DMS114 treated with DMSO at 0.1 percent for 48 hours (cell line): ENCODE measurements at regions not wholly inside any gene's neighbourhood (a gene's known extent, or its start where the extent isn't known, plus 50 kb on each side); places are given as distances from the start of the nearest gene placed in this dataset.
"Not testable (repeated sequence)": the region's sequence is repeated elsewhere in the genome, so short reads cannot be mapped to it uniquely, and the experiment has no call there.

ENCODE experiments used
- DNase-seq: peaks from one replicate; lab custom pipeline; 2025; ENCODE audit not compliant: unreplicated experiment; lab: John Stamatoyannopoulos, UW

DNA sequence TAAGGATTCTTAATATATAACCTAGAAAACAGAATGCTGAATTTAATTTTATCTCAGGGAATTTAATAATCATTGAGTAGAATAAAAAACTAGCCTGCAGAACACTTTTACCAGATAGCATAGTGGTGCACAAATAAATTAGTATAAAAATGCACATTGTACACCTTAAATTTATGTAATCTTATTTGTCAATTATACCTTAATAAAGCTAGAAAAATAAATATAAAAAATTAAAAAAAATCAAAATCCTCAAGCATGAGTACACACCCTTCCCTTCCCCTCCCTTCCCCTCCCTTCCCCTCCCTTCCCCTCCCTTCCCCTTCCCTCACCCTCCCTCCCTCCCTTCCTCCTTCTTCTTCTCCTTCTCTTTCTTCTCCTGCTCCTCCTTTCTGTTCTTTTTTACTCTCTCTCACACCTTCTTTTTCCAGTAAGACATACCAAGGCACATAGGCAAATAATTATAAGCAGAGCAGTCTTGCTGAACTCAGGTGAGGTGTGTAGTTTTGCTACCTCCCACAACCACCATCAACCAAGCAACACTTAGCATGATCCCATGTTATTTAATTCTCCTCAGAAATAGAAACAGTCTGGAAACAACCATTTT, 1395.0 kb downstream of the ZPLD1 start:
- no peak for DNase-seq

DNA sequence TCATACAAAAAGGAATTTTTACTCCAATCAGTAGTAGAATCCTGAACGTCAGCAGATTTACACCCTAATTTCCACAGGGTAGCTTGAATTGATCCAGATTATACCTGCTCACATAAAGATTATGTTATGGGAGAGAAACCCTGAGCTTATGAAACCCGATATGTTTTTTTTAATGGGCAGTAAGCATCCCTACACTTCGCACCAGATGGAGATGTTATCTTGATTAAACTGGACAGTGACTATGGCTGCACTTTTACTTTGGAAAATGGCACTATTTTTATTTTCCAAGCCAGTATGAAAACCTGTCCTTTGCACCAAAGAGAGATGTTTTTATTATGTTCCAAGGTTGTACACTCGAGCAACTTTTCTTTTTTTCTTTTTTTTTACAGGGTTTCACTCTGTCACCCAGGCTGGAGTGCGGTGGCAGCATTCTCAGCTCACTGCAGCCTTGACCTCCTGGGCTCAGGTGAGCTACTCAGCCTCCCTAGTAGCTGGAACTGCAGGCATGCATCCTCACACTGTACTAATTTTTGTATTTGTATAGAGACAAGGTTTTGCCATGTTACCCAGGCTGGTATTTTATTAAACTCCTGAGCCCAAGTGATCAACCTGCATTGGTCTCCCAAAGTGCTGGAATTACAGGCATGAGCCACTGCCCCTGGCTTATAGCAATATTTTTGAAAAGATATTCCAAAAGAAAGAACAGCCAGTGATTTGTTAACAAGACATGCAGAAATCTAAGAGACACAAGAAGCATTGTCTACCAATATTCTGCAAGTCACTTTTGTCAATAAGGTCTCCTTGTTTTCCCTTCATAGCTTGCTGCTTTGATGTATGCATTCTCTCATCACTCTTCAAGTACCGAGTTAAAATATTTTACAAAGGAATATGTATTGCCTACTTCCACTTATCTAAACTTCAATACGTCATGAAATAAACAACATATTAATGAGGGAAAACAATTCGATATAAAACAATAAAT, 1412.6 kb downstream of the ZPLD1 start:
- DNase-seq = no peak

DNA sequence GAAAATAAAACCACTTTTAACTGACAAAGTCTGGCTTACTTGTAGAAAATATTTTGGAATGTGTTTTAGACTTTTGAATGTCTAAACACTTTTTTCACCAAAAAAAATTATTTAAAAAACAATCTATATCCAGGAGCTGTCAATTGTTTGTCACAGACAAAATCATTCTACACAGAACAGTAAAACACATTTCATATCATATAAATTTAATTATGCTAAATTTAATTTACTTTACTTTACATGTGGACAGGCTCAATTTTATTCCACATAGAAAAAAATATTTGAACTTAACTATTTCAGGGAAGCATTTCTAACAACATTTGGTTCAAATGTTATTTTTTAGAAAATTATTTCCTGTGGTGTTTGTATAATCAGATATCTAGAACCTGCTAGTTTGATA, 1417.0 kb downstream of the ZPLD1 start:
- no peak for DNase-seq

DNA sequence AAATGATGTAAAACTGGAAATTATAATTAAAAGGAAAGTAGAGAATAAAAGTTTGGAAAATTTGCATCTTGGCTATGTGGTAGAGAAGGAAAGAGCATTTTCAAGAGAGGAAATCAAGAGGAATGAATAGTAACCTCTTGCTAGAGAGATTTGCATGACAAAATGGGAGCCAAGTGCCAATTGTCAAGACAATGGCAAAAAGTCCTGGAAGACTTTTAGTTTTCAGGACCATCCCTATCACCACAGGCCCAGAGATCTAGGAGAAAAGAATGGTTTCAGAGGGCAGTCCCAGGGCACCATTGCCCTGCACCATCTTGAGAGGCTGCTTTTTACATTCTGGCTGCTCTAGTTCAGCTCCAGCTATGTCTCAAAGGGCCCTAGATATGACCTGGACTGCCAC, 1427.6 kb downstream of the ZPLD1 start:
- DNase-seq = no peak

DNA sequence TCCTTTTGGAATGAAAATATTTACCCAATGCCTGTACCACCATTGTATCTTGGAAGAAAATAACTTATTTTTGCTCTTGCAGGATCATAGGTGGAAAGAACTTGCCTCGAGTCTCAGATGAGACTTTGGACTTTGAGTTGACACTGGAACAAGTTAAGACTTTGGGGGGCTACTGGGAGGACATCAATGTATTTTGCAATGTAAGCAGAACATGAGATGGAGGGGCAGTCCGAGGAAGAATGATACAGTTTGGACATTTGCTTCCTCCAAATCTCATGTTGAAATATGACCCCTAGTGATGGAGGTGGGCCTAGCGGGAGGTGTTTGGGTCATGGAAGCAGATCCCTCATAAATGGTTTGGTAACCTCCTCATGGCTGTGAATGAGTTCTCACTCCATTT, 1428.6 kb downstream of the ZPLD1 start:
- no peak for DNase-seq

DNA sequence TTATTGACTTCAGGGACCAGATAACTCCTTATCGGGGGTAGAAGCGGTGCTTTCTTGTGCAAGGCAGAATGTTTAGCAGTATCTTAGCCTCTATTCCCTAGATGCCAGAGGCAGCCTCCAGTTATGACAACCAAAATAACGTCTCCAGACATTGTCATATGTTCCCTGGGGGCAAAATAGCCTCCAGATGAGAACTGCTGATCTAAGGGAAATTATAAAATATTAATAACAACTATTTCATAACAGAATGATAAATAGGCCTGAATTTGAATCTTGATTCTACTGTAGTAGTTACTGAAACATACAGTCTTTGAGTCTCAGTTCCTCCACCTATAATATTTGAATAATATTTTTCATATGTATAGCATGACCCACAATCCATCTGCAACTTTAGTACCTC, 1431.3 kb downstream of the ZPLD1 start:
- no peak for DNase-seq

DNA sequence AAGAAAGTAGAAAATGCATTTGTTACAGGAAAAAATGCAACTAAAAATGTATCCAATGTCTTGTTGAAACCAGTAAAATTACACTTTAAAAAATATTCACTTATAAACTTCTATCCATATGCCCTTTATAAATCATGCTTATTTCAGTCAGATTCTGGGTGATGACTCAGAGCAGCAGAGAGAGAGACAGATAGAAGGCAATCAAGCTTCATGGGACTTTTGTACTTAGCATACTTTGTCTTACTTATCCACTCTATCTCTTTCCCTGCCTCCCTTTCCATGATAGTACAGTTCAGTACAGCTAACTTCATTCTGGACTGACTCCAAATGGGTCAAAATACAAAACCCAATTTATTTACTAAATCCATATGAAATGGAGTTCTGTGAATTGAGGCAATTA, 1438.2 kb downstream of the ZPLD1 start:
- no peak for DNase-seq

DNA sequence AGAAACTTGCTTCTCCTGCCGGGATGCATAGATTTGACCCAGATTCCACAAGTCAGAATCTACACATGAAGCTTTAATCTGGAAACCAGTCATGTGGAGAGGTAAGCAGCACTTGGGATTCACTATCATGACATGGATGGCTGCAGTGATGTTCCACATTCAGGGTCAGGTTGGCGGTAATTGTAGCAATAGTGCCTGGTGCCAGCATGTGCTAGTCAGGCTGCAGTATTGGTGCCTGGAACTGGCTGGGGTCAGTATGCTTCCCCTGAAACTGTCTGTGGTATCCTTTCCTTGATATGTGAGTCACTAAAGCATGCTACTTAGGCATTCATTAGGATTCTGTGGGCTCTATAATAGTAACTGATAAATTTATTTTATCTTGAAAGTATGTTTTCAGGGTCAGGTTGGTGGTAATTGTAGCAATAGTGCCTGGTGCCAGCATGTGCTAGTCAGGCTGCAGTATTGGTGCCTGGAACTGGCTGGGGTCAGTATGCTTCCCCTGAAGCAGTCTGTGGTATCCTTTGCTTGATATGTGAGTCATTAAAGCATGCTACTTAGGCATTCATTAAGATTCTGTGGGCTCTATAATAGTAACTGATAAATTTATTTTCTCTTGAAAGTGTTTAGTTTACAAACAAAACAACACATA, 1439.2 kb downstream of the ZPLD1 start:
- no peak for DNase-seq

DNA sequence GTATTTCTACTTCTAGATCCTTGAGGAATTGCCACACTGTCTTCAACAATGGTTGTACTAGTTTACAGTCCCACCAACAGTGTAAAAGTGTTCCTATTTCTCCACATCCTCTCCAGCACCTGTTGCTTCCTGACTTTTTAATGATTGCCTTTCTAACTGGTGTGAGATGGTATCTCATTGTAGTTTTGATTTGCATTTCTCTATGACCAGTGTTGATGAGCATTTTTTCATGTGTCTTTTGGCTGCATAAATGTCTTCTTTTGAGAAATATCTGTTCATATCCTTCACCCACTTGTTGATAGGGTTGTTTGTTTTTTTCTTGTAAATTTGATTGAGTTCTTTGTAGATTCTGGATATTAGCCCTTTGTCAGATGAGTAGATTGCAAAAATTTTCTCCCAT, 1447.0 kb downstream of the ZPLD1 start:
- not testable (repeated sequence) for DNase-seq

DNA sequence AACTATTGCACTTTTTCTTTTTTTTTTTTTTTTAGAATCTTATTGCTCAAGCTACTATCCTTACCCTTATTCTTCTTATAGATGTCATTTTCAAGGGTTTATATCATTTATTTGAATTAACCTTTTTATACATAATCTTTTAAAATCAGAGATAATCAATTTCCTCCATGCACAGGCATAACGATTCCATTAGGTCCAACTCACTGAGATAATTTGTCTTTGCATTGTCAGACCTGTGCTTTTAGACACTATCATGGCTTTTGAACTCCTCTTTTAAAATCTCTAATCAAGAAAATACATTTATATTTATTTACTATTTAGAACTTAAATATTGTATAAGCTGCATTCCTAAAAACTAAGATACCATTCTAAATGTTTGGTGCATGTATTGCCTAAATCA, 1454.9 kb downstream of the ZPLD1 start:
- DNase-seq = no peak

DNA sequence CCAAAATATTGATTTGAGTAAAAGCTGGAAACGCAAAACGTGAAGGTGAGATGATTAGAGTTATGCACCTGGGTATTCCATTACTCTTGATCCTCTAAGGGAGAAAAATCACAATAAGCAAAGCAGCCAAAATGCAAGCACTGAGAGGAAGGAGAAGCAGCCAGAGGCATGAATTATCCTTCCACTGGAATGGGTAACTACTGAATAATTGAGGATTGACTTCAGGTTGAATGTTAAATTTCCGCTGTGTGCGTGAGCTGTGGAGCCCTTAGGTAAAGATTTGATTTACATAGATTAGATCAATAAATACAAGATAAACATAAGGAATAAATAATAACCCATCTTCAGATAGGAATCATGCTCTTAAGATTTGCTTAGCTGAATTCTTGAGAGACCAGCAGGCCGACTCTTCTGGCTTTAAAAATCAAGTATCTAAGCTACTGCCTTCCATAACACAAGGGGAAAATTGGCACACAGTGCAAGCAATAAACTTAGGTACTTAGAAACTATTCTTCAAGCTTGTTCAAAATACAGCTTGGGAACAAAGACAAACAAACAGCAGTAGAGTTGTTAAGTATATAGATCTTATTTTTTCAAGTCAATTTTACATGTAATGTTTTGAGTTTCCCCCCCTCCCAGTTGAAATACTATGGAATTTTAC, 1459.5 kb downstream of the ZPLD1 start:
- DNase-seq = no peak

DNA sequence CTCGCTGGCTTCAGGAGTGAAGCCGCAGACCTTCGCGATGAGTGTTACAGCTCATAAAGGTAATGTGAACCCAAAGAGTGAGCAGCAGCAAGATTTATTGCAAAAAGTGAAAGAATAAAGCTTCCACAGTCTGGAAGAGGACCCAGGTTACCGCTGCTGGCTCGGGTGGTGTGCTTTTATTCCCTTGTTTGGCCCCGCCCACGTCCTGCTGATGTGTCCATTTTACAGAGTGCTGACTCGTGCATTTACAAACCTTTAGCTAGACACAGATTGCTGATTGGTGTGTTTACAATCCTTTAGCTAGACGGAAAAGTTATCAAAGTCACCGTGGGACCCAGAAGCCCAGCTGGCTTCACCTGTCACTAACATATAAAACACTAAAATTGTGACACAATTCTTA, 1464.5 kb downstream of the ZPLD1 start:
- DNase-seq = no peak

DNA sequence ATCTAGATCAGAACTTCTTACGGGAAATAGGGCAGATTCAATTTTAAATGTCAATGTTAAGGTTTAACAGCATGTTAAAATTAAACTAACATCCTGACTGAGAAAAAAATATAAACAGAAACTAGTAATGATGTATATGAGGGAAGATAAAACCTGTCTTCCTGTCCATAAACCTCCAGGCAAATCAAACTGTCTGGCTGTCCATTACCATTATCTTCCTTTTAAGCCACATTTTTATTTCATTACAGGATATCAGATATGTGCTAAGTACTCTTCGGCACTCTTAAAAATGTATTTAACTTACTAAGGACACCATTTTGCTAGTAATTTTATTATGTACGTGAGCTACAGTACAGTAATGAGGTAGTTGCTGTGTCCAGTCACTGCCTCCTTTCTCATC, 1461.7 kb upstream of the ALCAM start:
- DNase-seq = no peak

DNA sequence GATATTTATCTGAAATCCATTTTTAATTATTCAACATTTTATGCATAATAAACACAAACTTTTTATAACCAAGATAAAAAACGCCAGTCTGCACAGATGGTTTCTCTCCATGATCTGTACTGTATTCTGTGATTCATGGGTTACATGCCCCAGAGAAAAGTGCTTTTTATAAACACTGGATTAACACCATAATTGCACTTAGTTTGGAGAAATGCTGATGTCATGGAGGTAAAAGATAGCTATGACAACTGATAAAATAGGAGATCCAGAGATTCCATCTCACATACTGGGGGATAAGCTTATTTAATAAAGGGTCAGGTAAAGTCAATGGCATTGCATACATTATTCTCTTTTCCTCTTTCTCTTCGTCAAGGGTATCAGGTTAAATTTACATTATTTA, 1460.4 kb upstream of the ALCAM start:
- no peak for DNase-seq

DNA sequence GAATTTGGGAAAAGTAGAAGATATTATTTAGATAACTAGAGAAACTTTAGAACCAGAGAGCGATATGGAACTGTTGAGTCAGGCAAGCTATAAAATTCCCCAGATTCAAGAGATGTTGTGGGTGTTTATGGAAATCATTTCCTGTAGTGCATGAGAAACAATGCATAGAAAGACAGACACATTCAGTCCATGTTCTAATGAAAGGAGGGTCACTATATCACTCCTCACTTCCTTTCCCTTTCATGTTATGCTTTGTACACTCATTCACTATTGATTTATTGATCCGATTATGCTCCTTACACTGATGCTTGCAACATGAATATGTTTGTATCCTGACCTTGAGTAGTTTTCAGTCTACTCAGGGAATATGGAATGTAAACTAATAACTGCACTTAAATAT, 1459.9 kb upstream of the ALCAM start:
- DNase-seq = no peak

DNA sequence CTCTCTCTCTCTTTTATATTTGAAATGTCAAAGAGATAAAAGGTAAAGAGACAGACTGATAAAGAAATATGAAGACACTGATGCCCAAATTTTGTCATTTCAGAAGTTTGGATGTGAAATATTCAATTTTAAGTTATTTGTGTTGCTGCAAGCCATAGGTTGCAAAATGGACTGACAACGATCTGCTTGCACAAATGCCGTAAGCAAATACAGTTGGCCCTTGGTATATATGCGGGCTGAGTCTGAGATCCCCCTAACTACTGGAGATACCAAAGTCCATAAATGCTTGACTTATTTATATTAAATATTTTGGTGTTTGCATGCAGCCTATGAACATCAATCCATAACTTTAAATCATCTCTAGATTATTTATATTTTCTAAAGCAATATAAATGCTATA, 1459.1 kb upstream of the ALCAM start:
- no peak for DNase-seq

DNA sequence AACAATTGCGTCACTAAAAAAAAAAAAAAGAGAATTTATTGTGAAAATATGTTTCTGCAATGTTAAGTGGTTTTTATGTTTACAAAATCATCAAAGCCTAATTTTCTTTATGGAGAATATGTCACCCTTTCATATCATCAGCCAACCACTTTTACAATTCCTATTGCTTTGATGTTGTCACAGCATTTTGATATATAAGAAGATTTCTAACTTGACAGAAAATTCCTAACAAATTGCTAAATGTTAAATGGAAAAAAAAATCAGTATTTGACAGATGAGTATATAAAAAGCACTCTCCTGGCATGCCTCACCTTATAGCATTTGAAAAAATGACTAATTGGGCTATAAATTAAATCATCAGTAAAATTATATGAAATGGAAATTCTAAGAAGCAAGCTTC, 1457.3 kb upstream of the ALCAM start:
- no peak for DNase-seq

DNA sequence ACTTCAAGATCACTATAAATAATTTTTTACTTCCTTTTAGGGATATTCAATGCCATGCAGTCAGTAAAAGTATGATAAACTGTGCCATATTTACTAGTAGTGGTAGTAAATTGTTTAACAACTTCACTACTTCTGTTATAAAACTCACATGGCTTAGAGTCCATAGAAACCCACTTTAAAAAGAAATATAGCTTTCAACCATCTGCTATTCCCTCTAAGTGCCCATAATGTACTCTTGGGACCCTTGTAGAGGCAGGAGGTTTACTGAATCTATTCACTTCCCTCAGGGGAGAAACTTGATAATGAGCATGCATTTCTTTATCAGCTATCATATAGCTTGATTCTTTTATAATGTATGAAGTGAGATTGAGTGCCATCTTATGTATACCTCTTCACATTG, 1448.4 kb upstream of the ALCAM start:
- no peak for DNase-seq

DNA sequence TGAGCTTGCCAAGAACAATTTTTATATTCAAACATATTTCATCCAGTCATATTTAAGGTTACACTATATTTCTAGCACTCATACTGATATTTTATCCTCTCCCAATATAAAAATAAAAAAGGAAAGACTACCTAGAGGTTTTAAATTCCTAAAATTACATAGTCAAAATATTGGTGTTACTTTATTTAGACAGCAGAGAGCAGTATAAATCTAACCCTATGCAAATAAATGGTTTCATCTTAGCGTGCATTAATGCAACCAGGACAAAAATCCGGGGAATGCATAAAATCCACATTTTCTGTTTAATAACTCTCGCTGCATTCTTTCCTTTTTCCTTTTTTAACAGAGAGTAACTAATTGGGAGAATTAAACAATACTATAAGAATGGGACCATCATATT, 1447.4 kb upstream of the ALCAM start:
- DNase-seq = no peak

DNA sequence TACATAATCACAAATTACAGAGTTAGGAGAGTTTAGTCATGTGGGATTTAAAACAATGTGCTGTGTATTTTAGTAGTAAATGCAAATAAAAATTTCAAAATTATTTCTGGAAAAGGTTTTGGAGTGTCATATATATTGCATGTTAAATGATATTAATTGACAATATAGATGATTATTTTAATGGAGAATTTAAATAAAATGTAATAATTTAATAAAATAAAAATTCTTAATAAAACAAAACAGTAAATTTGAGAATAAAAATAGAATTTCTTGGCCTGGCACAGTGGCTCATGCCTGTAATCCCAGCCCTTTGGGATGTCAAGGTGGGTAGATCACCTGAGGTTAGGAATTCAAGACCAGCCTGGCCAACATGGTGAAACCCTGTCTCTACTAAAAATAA, 1442.8 kb upstream of the ALCAM start:
- DNase-seq = no peak

DNA sequence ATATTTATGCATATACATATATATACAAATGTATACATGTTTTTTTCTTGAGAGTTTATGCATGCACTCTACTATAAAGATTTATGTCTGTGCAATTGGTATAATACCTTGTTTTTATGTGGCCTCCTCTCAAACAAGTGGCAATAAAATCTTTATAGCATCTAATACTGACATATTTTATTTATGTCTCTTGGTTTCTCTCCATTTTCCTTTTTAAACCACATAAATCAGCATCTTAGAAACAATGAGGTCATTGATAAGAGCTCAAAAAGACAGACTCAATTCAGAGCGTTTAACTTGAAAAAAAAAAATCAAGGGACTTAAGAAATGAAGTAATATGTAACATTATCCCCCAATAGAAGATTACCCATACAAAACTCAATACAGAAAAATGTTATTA, 1442.2 kb upstream of the ALCAM start:
- no peak for DNase-seq

DNA sequence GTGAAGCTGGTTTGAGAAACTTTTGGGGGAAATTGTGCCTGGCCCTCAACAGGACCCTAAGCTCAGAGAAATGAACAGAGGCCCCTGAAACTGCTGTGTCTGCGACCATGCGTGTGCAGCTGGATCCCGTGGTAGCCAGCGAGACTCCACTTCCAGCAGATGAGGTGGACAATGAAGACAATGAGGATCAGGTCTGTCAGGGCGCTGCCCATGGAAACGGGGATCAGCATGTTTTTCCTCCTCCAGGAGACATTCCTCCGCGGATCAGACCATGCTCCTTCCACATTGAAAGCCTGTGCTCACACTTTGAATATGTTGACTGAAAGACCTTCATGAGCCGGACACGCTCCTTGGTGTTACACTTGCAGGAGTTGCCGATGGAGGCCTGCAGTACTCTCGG, 1439.8 kb upstream of the ALCAM start:
- DNase-seq = no peak
